Heart left ventricle (tissue), 16 donors: ENCODE measurements at regions not wholly inside any gene's neighbourhood (a gene's known extent, or its start where the extent isn't known, plus 50 kb on each side); places are given as distances from the start of the nearest gene placed in this dataset.

Experiments
- ATAC-seq, 4 donors: fragments of 200-7000 bp; cut with Tn5 transposase; one replicate each; pipeline ENCODE4 v1.9.1; 2020 to 2022; ENCODE audit warnings: moderate library complexity in 4 of 4, mild to moderate bottlenecking in 3 of 4, moderate number of reproducible peaks in 1 of 4
- DNase-seq, 5 donors: peaks; one replicate each; pipeline ENCODE4 v3.0.0-alpha.2; 2020
- H3K27ac ChIP-seq, 12 donors: fragments of 200-600 bp; sonication (generic) in 4 of 12; one replicate each; pipeline versions ENCODE4 v1.5.0 to v1.8.0; 2016 to 2022; ENCODE audit warnings: mild to moderate bottlenecking in 2 of 12
- H3K27me3 ChIP-seq, 9 donors: fragments of 200-600 bp; sonication (generic) in 2 of 9; one replicate each; pipeline versions ENCODE4 v1.5.1 to v1.8.0; 2016 to 2022; ENCODE audit warnings: mild to moderate bottlenecking in 3 of 9
- H3K36me3 ChIP-seq, 9 donors: fragments of 200-600 bp; sonication (generic) in 2 of 9; one replicate each; pipeline versions ENCODE4 v1.5.0 to v1.8.0; 2018 to 2022; ENCODE audit warnings: mild to moderate bottlenecking in 2 of 9
- H3K4me1 ChIP-seq, 12 donors: fragments of 200-600 bp; sonication (generic) in 4 of 12; one replicate each; pipeline versions ENCODE4 v1.5.0 to v1.8.0; 2016 to 2022; ENCODE audit warnings: mild to moderate bottlenecking in 3 of 12
- H3K4me3 ChIP-seq, 12 donors: fragments of 200-600 bp; sonication (generic) in 4 of 12; one replicate each; pipeline versions ENCODE4 v1.5.0 to v1.8.0; 2017 to 2022; ENCODE audit warnings: mild to moderate bottlenecking in 9 of 12, moderate library complexity in 4 of 12
- H3K9me3 ChIP-seq, 12 donors: fragments of 200-600 bp; sonication (generic) in 4 of 12; one replicate each; pipeline versions ENCODE4 v1.5.0 to v1.8.0; 2016 to 2022; ENCODE audit warnings: mild to moderate bottlenecking in 1 of 12
- POLR2A ChIP-seq, 2 donors: fragments of 450-650 bp; IDR thresholded peaks; one replicate each; pipeline ENCODE4 v1.6.1; 2017; ENCODE audit warnings: antibody characterized with exemption in 2 of 2, mild to moderate bottlenecking in 2 of 2, moderate library complexity in 2 of 2
- WGBS, 4 donors: extraction: QIAGEN DNeasy Blood & Tissue Kit in 2 of 4; methylation state at CpG; one replicate each; pipeline versions ENCODE4 v1.1.5 to v1.1.7; 2013 to 2018; 5-methylcytosine and 5-hydroxymethylcytosine counted together
- intact Hi-C, 10 donors: fragments of 100-400 bp; cut with DNase I; formaldehyde crosslinking; loops; one replicate each; pipeline versions ENCODE4 v1.11.1 to v1.14.2; 2022
- TF ChIP-seq, protein P1 (sequence below), 12 donors: fragments of 200-600 bp; sonication (generic) in 4 of 12; IDR thresholded peaks; one replicate each; pipeline versions ENCODE4 v1.5.0 to v1.8.0; 2018 to 2022; ENCODE audit warnings: antibody characterized with exemption in 12 of 12, mild to moderate bottlenecking in 5 of 12
- donor health status: ischemic (EF 13 %, LVEDD 7.1; RV severe dilation, severe dysfunction).
- donor health status: healthy with polysubstance abuse.
- donor health status: DM: no; HTN: yes; CAD: no.
- donor health status: DM: no; HTN: no; CAD: no.
- donor health status: ischemic (EF 25% LVEDD 6.9; RV normal size, moderate dysfunction).
- donor health status: ischemic (EF 25% LVEDD 5.7; RV mildly dilated, moderate dysfunction).
- donor health status: healthy.
- donor health status: DM: yes; HTN: yes; CAD: no.
- donor health status: ischemic (EF 35%, LVEDD 5.7; RV mildly dilated, moderate dysfunction).
- donor health status: nonischemic (EF 11% LVEDD 7.7; RV severe dilation, severe dysfunction).
- donor health status: DM: yes; HTN: yes; CAD: no.
- donor health status: PGD.
- donor health status: ischemic (EF 29% LVEDD 5.4; RV normal size, mild dysfunction).
- donor health status: nonischemic (EF 23%, LVEDD 6.1; RV moderate dilation, normal function).

DNA sequence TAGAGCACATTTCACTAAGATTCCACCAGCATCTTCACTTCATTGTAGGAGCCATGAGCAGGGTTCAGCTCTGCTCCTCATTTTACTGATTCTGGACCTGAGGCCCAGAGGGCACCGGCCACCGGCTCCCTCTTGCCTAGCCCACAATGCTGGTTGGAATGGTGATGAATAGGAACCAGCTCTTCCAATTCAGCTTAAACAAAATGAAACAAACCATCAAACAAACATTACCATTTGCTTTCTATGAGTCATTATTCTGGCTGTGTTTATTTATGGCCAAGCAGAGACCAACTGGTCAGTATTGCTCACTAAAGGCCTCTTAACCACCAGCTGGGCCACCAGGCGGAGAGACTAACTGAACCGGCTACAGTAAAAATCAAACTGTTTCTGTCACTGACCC lies 176.7 kb downstream of the MTX2 start:
- TF ChIP-seq, protein P1, sequence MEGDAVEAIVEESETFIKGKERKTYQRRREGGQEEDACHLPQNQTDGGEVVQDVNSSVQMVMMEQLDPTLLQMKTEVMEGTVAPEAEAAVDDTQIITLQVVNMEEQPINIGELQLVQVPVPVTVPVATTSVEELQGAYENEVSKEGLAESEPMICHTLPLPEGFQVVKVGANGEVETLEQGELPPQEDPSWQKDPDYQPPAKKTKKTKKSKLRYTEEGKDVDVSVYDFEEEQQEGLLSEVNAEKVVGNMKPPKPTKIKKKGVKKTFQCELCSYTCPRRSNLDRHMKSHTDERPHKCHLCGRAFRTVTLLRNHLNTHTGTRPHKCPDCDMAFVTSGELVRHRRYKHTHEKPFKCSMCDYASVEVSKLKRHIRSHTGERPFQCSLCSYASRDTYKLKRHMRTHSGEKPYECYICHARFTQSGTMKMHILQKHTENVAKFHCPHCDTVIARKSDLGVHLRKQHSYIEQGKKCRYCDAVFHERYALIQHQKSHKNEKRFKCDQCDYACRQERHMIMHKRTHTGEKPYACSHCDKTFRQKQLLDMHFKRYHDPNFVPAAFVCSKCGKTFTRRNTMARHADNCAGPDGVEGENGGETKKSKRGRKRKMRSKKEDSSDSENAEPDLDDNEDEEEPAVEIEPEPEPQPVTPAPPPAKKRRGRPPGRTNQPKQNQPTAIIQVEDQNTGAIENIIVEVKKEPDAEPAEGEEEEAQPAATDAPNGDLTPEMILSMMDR (IDR thresholded peaks at IDR 0.05), result no peak
- no peak for TF ChIP-seq POLR2A (IDR thresholded peaks at IDR 0.05)
- H3K27me3 ChIP-seq, result peaks cover 0 to 5% (median 0%) of the 10 kb centered on the region in 9 donors
- H3K4me1 ChIP-seq, result peaks cover 0 to 7% (median 0%) of the 10 kb centered on the region in 12 donors
- no peaks in the 10 kb centered on the region for H3K9me3 ChIP-seq
- H3K36me3 ChIP-seq, result no peaks in the 10 kb centered on the region
- intact Hi-C loops, result loop anchor here in 1 of 10 donors (5.0 kb wide), 1 partner anchor 174 kb away; no protein-coding TSS in a partner anchor
- 94 to 97% (median 95%) methylated on average over 4 of the region's 4 CpGs for WGBS, 4 donors
- H3K27ac ChIP-seq, result no peak overlapping the region
- no peak overlapping the region for H3K4me3 ChIP-seq
- no peak for DNase-seq
- no peak for ATAC-seq

DNA sequence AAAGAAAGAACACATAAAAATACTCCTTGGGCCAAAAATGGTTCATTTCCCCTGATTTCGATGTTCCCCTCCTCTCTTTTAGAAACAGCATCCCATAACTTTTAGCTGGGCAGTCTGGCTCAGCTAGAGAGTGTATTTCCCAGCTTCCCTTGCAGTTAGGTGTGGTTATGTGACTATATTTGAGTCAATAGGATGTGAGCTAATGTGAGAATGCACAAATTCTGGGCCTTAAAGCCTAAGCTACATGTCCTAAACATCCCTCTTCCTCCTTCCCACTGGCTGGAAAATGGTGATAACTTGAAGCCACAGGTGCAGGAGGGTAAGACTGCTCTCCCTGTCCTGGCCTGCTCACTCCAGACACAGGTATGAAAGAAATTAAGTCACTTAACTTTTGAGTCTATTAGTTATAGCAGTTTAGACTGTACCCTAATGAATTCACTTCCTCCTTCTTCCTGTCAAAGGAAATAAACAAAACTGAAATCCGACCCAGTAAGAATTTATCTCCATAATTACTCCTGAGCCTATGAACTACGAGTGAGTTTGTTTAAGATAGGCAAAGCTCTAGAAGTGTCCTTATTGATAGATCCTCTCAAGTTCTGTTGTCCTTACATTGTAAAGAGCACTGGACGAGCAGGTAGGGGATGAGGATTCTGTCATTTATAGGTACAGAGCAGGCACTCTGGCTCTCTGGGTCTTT lies 177.6 kb downstream of the MTX2 start:
- intact Hi-C loops, result loop anchor here in 1 of 10 donors (5.0 kb wide), 1 partner anchor 175 kb away; no protein-coding TSS in a partner anchor
- WGBS, 4 donors, result 56 to 71% (median 64%) methylated on average over 4 of the region's 4 CpGs
- Histone ChIP-seq H3K9me3 (no peaks in the 10 kb centered on the region), H3K4me3 (no peak overlapping the region), H3K36me3 (no peaks in the 10 kb centered on the region), H3K27ac (no peak overlapping the region), H3K27me3 (peaks cover 0 to 5% (median 0%) of the 10 kb centered on the region in 9 donors), H3K4me1 (peaks cover 0 to 7% (median 0%) of the 10 kb centered on the region in 12 donors)
- TF ChIP-seq, protein P1 (IDR thresholded peaks at IDR 0.05), result no peak
- no peak for TF ChIP-seq POLR2A (IDR thresholded peaks at IDR 0.05)
- ATAC-seq (no peak), DNase-seq (no peak)

DNA sequence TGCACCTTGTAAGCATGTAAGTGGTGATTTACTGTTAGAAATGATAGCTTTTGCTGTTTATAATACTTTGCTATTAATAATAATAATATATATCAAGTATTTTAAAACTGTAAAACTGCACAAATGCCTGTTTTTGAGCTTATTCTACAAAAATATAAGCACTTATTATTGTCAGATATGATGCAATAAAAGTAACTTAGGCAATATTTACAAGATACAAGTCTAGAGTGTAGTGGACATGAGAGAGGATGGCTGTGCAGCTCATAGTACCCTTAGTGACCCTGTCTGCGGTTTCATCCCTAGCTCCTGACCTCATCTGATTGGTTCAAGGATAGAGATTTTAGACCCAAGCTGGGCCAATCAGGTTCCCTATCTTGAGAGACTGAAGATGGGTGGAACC lies 178.4 kb downstream of the MTX2 start:
- DNase-seq, result no peak
- H3K36me3 ChIP-seq, result no peaks in the 10 kb centered on the region
- 97 to 100% (median 100%) methylated on average over 1 of the region's 1 CpG for WGBS, 4 donors
- no peak for TF ChIP-seq POLR2A (IDR thresholded peaks at IDR 0.05)
- TF ChIP-seq, protein P1 (IDR thresholded peaks at IDR 0.05), result no peak
- H3K4me1 ChIP-seq, result peaks cover 0 to 7% (median 0%) of the 10 kb centered on the region in 12 donors
- no peak for ATAC-seq
- H3K9me3 ChIP-seq, result no peaks in the 10 kb centered on the region
- peaks cover 0 to 7% (median 0%) of the 10 kb centered on the region in 9 donors for H3K27me3 ChIP-seq
- H3K4me3 ChIP-seq, result no peak overlapping the region
- no peak overlapping the region for H3K27ac ChIP-seq
- intact Hi-C loops, result loop anchor here in 1 of 10 donors (5.0 kb wide), 1 partner anchor 175 kb away; no protein-coding TSS in a partner anchor

DNA sequence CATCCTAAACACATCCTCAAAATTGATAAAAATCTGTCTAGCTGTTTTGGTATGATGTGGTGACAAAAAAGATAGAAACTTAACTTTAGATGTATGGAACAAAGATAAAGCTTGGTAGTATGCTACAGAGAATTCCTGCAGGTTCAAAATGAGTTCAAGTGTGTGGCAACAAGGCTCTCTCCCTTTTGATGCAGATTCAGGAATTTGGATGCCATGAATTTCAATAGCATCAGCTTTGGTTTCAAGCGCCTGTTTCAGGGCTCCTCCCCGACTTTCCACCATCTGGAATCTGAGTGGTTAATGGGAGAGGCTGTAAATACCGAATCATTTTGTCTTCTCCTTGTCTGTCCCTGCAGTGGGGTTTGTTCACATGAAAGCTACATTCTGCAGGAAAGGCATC lies 180.6 kb downstream of the MTX2 start:
- TF ChIP-seq, protein P1 (IDR thresholded peaks at IDR 0.05), result no peak
- no peak for TF ChIP-seq POLR2A (IDR thresholded peaks at IDR 0.05)
- ATAC-seq, result no peak

More for the DNA sequence above, 180.6 kb downstream of the MTX2 start:
- intact Hi-C loops, result loop anchor here in 6 of 10 donors (5.0 to 10.0 kb wide), 8 partner anchors 82 to 695 kb away; partner anchors contain the start of gene HOXD8 (in 1 of the 6)
- Histone ChIP-seq H3K27ac (no peak overlapping the region), H3K4me1 (peaks cover 0 to 10% (median 0%) of the 10 kb centered on the region in 12 donors), H3K36me3 (no peaks in the 10 kb centered on the region), H3K27me3 (peaks cover 0 to 22% (median 0%) of the 10 kb centered on the region in 9 donors), H3K4me3 (no peak overlapping the region), H3K9me3 (no peaks in the 10 kb centered on the region)
- DNase-seq, result no peak
- 83 to 89% (median 87%) methylated on average over 3 of the region's 3 CpGs for WGBS, 4 donors
